Stimulated activated naive B cell treated with anti-CD40 and anti-IgM and Interleukin-4, amounts not matched to agents 10 μg/mL and 1 μg/mL and 100 μg/mL, for 72 hours (primary cell): ENCODE measurements at regions not wholly inside any gene's neighbourhood (a gene's known extent, or its start where the extent isn't known, plus 50 kb on each side); places are given as distances from the start of the nearest gene placed in this dataset.

Experiments
- ATAC-seq, 2 donors: fragments of 150-1000 bp; cut with Tn5 transposase; replicated peaks; 2 replicates each; pipeline ENCODE4 v1.10.0; 2021; ENCODE audit warnings: moderate library complexity in 1 of 2
- DNase-seq: peaks from one replicate; pipeline ENCODE4 v3.0.0; 2021
- H3K27ac Mint-ChIP-seq: one replicate; pipeline ENCODE4 v1.8.0; 2022; ENCODE audit warnings: mild to moderate bottlenecking, mixed read lengths
- H3K27me3 Mint-ChIP-seq, 2 donors: one replicate each; pipeline ENCODE4 v1.8.0; 2022; ENCODE audit warnings: mixed read lengths in 2 of 2
- H3K36me3 Mint-ChIP-seq, 2 donors: one replicate each; pipeline ENCODE4 v1.8.0; 2022; ENCODE audit warnings: mixed read lengths in 2 of 2, mild to moderate bottlenecking in 1 of 2
- H3K4me1 Mint-ChIP-seq, 2 donors: one replicate each; pipeline ENCODE4 v1.8.0; 2022; ENCODE audit warnings: mixed read lengths in 2 of 2, mild to moderate bottlenecking in 1 of 2
- H3K4me3 Mint-ChIP-seq, 2 donors: one replicate each; pipeline ENCODE4 v1.8.0; 2022; ENCODE audit warnings: mild to moderate bottlenecking in 2 of 2, mixed read lengths in 2 of 2, moderate library complexity in 1 of 2
- H3K9me3 Mint-ChIP-seq, 2 donors: one replicate each; pipeline ENCODE4 v1.8.0; 2022; ENCODE audit warnings: mixed read lengths in 2 of 2, mild to moderate bottlenecking in 1 of 2

GRCh38 chr16:73287859-73288405 is 240.0 kb upstream of the ZFHX3 start:
- DNase-seq (no peak), ATAC-seq (no peak)
- Mint-ChIP-seq H3K4me3 (no peak overlapping the region), H3K36me3 (no peaks in the 10 kb centered on the region), H3K4me1 (peaks cover 5 to 8% of the 10 kb centered on the region in 2 donors), H3K9me3 (peaks cover 2 to 4% of the 10 kb centered on the region in 2 donors), H3K27ac (no peak overlapping the region), H3K27me3 (peaks cover 16 to 17% of the 10 kb centered on the region in 2 donors)

GRCh38 chr16:73286346-73287267 is 238.7 kb upstream of the ZFHX3 start:
- Mint-ChIP-seq H3K27ac (no peak overlapping the region), H3K4me3 (no peak overlapping the region), H3K4me1 (peaks cover 5 to 8% of the 10 kb centered on the region in 2 donors), H3K9me3 (peaks cover 2 to 4% of the 10 kb centered on the region in 2 donors), H3K36me3 (no peaks in the 10 kb centered on the region), H3K27me3 (peaks cover 16 to 17% of the 10 kb centered on the region in 2 donors)
- DNase-seq (no peak), ATAC-seq (no peak)

- Mint-ChIP-seq H3K4me3 (no peak overlapping the region), H3K9me3 (peaks cover 2 to 4% of the 10 kb centered on the region in 2 donors), H3K27me3 (peaks cover 17% of the 10 kb centered on the region in 2 donors), H3K36me3 (no peaks in the 10 kb centered on the region), H3K4me1 (peaks cover 5 to 8% of the 10 kb centered on the region in 2 donors), H3K27ac (peak overlapping the region; percentile 27)
- DNase-seq (no peak), ATAC-seq (no peak)
Measured at GRCh38 chr16:73285436-73286201, 237.7 kb upstream of the ZFHX3 start.

GRCh38 chr16:73280388-73280787 is 232.5 kb upstream of the ZFHX3 start:
- no peak overlapping the region for H3K27ac Mint-ChIP-seq
- DNase-seq (no peak), ATAC-seq (no peak)
- no peaks in the 10 kb centered on the region for H3K36me3 Mint-ChIP-seq
- no peaks in the 10 kb centered on the region for H3K4me1 Mint-ChIP-seq
- H3K4me3 Mint-ChIP-seq, result no peak overlapping the region
- H3K9me3 Mint-ChIP-seq, result peaks cover 0 to 3% of the 10 kb centered on the region in 2 donors
- peaks cover 7 to 16% of the 10 kb centered on the region in 2 donors for H3K27me3 Mint-ChIP-seq

- H3K9me3 Mint-ChIP-seq, result peaks cover 0 to 3% of the 10 kb centered on the region in 2 donors
- peaks cover 4 to 16% of the 10 kb centered on the region in 2 donors for H3K27me3 Mint-ChIP-seq
- DNase-seq, result no peak
- no peak overlapping the region for H3K4me3 Mint-ChIP-seq
- H3K4me1 Mint-ChIP-seq, result peaks cover 0 to 2% of the 10 kb centered on the region in 2 donors
- no peaks in the 10 kb centered on the region for H3K36me3 Mint-ChIP-seq
- ATAC-seq, result no peak
- no peak overlapping the region for H3K27ac Mint-ChIP-seq
Measured at GRCh38 chr16:73279451-73279850, 231.5 kb upstream of the ZFHX3 start.

GRCh38 chr16:73277071-73277470 is 229.1 kb upstream of the ZFHX3 start:
- Mint-ChIP-seq H3K9me3 (peaks cover 0 to 3% of the 10 kb centered on the region in 2 donors), H3K27me3 (peaks cover 4 to 16% of the 10 kb centered on the region in 2 donors), H3K27ac (no peak overlapping the region), H3K4me3 (no peak overlapping the region), H3K36me3 (no peaks in the 10 kb centered on the region), H3K4me1 (peaks cover 0 to 2% of the 10 kb centered on the region in 2 donors)
- no peak for ATAC-seq
- no peak for DNase-seq

GRCh38 chr16:73275448-73275847 is 227.5 kb upstream of the ZFHX3 start:
- Mint-ChIP-seq H3K9me3 (peaks cover 0 to 3% of the 10 kb centered on the region in 2 donors), H3K27ac (no peak overlapping the region), H3K27me3 (peaks cover 4 to 13% of the 10 kb centered on the region in 2 donors), H3K36me3 (no peaks in the 10 kb centered on the region), H3K4me3 (no peak overlapping the region), H3K4me1 (peaks cover 0 to 2% of the 10 kb centered on the region in 2 donors)
- no peak for DNase-seq
- peak in 1 of 2 donors; percentile 10 for ATAC-seq

GRCh38 chr16:73275024-73275423 is 227.1 kb upstream of the ZFHX3 start:
- Mint-ChIP-seq H3K4me1 (peaks cover 0 to 2% of the 10 kb centered on the region in 2 donors), H3K9me3 (peaks cover 0 to 3% of the 10 kb centered on the region in 2 donors), H3K27me3 (peaks cover 4 to 9% of the 10 kb centered on the region in 2 donors), H3K4me3 (no peak overlapping the region), H3K36me3 (no peaks in the 10 kb centered on the region), H3K27ac (no peak overlapping the region)
- DNase-seq, result no peak
- peak; percentile 34 to 70 for ATAC-seq

- Mint-ChIP-seq H3K27me3 (peaks cover 4 to 5% of the 10 kb centered on the region in 2 donors), H3K4me3 (no peak overlapping the region), H3K27ac (no peak overlapping the region), H3K9me3 (peaks cover 0 to 3% of the 10 kb centered on the region in 2 donors), H3K36me3 (no peaks in the 10 kb centered on the region), H3K4me1 (peaks cover 0 to 2% of the 10 kb centered on the region in 2 donors)
- DNase-seq, result no peak
- ATAC-seq, result no peak
Measured at GRCh38 chr16:73274140-73274539, 226.2 kb upstream of the ZFHX3 start.

- Mint-ChIP-seq H3K4me3 (no peak overlapping the region), H3K9me3 (no peaks in the 10 kb centered on the region), H3K27me3 (peaks cover 0 to 10% of the 10 kb centered on the region in 2 donors), H3K4me1 (no peaks in the 10 kb centered on the region), H3K27ac (no peak overlapping the region), H3K36me3 (no peaks in the 10 kb centered on the region)
- DNase-seq, result no peak
- ATAC-seq, result no peak
Measured at GRCh38 chr16:73268366-73268993, 220.6 kb upstream of the ZFHX3 start.

GRCh38 chr16:73265935-73266334 is 218.0 kb upstream of the ZFHX3 start:
- no peak overlapping the region for H3K4me3 Mint-ChIP-seq

GRCh38 chr16:73265124-73265837 is 217.4 kb upstream of the ZFHX3 start:
- DNase-seq, result no peak
- Mint-ChIP-seq H3K27ac (no peak overlapping the region), H3K9me3 (peaks cover 3 to 6% of the 10 kb centered on the region in 2 donors), H3K4me1 (no peaks in the 10 kb centered on the region), H3K4me3 (no peak overlapping the region), H3K36me3 (no peaks in the 10 kb centered on the region), H3K27me3 (peaks cover 8 to 10% of the 10 kb centered on the region in 2 donors)
- ATAC-seq, result no peak

More at GRCh38 chr16:73265935-73266334, 218.0 kb upstream of the ZFHX3 start:
- no peak for DNase-seq
- ATAC-seq, result no peak
- Mint-ChIP-seq H3K4me1 (no peaks in the 10 kb centered on the region), H3K36me3 (no peaks in the 10 kb centered on the region), H3K27me3 (peaks cover 8 to 10% of the 10 kb centered on the region in 2 donors), H3K9me3 (peaks cover 3 to 6% of the 10 kb centered on the region in 2 donors), H3K27ac (no peak overlapping the region)

- no peak for ATAC-seq
- no peak for DNase-seq
- Mint-ChIP-seq H3K36me3 (no peaks in the 10 kb centered on the region), H3K4me3 (no peak overlapping the region), H3K4me1 (no peaks in the 10 kb centered on the region), H3K9me3 (peaks cover 3 to 6% of the 10 kb centered on the region in 2 donors), H3K27ac (no peak overlapping the region), H3K27me3 (peaks cover 8 to 10% of the 10 kb centered on the region in 2 donors)
Measured at GRCh38 chr16:73262931-73263330, 215.0 kb upstream of the ZFHX3 start.
